Adrenal gland (tissue), 5 donors: ENCODE measurements at regions not wholly inside any gene's neighbourhood (a gene's known extent, or its start where the extent isn't known, plus 50 kb on each side); places are given as distances from the start of the nearest gene placed in this dataset.

Experiments used
- CTCF ChIP-seq, 6 experiments: fragments of 450-650 bp in 4 of 6; fragments of 200-600 bp in 2 of 6; sonication (generic) in 1 of 6; IDR thresholded peaks; 1 replicate in 5 of 6; 2 replicates in 1 of 6; pipeline versions ENCODE4 v1.5.1 to v1.8.0; 2016 to 2021; ENCODE audit warnings: antibody characterized with exemption in 6 of 6, mild to moderate bottlenecking in 2 of 6, moderate library complexity in 1 of 6
- POLR2A ChIP-seq, 2 donors: fragments of 450-650 bp; IDR thresholded peaks; one replicate each; pipeline ENCODE4 v1.6.1; 2017; ENCODE audit warnings: antibody characterized with exemption in 2 of 2, mild to moderate bottlenecking in 2 of 2, moderate library complexity in 1 of 2
- donor health status: DM: no; HTN: no; CAD: no.

- no peak for TF ChIP-seq CTCF (IDR thresholded peaks at IDR 0.05)
- TF ChIP-seq POLR2A (IDR thresholded peaks at IDR 0.05) = no peak
These were observed 366.1 kb downstream of the CTTN start for GRCh38 chr11:70764356-70764905.
